ENCODE measurements at regions not wholly inside any gene's neighbourhood (a gene's known extent, or its start where the extent isn't known, plus 50 kb on each side); places are given as distances from the start of the nearest gene placed in this dataset.
A peak's percentile ranks its signal among the peaks of the same experiment; 100 is the strongest.

- no peak for DNase-seq (ENCODE audit: low read depth)
Measured at GRCh38 chr1:212224102-212224501, 61.1 kb upstream of the PPP2R5A start.

- no peak for DNase-seq (ENCODE audit: low read depth)
Measured at GRCh38 chr1:212225416-212225815, 59.8 kb upstream of the PPP2R5A start.

- no peak for DNase-seq (ENCODE audit: low read depth)
Measured at GRCh38 chr1:212225871-212226302, 59.3 kb upstream of the PPP2R5A start.

GRCh38 chr1:212226467-212226866, 58.7 kb upstream of the PPP2R5A start:
- DNase-seq (ENCODE audit: low read depth): no peak

GRCh38 chr1:212228076-212228475, 57.1 kb upstream of the PPP2R5A start:
- DNase-seq (ENCODE audit: low read depth): no peak

GRCh38 chr1:212228591-212229119, 56.6 kb upstream of the PPP2R5A start:
- no peak for DNase-seq (ENCODE audit: low read depth)

- DNase-seq (ENCODE audit: low read depth): peak; percentile 26
Measured at GRCh38 chr1:212229654-212230053, 55.6 kb upstream of the PPP2R5A start.

GRCh38 chr1:212230329-212230728, 54.9 kb upstream of the PPP2R5A start:
- DNase-seq (ENCODE audit: low read depth): no peak

- no peak for DNase-seq (ENCODE audit: low read depth)
Measured at GRCh38 chr1:212231372-212231771, 53.8 kb upstream of the PPP2R5A start.

- DNase-seq (ENCODE audit: low read depth): no peak
Measured at GRCh38 chr1:212232090-212232489, 53.1 kb upstream of the PPP2R5A start.

- DNase-seq (ENCODE audit: low read depth): no peak
Measured at GRCh38 chr1:212233321-212233720, 51.9 kb upstream of the PPP2R5A start.

GRCh38 chr1:212234431-212235395, 50.5 kb upstream of the PPP2R5A start:
- DNase-seq (ENCODE audit: low read depth): peak; percentile 94

All from LHCN-M2 (cell line).